Muscle of arm (tissue), 1 donor: ENCODE measurements at regions not wholly inside any gene's neighbourhood (a gene's known extent, or its start where the extent isn't known, plus 50 kb on each side); places are given as distances from the start of the nearest gene placed in this dataset.

Experiments used
- DNase-seq: peaks from one replicate; pipeline ENCODE4 v3.0.0-alpha.2; 2013

DNA sequence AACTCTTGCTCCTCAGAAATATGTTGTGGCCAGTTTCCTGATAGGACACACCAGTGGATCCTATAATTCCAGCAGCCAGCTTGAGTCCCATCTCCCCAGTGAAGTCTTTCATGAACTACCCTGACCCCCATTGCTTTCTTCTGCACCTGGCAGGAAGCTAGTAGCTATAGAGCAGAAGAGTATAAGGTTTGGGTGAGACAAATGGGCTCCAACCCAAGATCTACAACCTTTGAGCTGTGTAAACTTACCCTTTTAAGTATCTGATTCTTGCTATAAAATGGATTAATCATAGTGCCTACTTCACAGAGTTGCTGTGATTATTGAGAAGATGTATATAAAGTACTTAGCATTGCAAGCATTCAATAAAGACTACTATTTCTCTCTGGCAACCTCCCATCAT is 396.9 kb upstream of the CADM1 start:
- no peak for DNase-seq

DNA sequence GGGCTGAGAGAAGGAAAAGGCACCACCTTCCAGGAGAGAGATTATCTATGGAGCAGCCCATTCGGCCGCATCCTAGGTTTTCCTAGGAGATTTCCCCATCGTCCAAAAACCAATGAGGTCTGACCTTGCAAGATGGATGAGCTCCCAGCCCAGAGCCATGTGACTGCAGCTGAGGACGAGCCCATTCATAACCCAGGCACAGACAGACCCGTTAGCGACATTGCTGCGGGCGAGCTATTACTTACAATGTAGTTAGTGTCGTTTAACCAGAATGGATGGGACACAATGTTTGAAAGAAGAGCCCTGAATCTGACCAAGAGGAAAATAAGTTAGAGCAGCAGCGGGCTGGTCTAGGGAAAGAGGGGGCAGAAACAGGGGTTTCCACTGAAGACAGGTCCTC is 395.9 kb upstream of the CADM1 start:
- DNase-seq: no peak

DNA sequence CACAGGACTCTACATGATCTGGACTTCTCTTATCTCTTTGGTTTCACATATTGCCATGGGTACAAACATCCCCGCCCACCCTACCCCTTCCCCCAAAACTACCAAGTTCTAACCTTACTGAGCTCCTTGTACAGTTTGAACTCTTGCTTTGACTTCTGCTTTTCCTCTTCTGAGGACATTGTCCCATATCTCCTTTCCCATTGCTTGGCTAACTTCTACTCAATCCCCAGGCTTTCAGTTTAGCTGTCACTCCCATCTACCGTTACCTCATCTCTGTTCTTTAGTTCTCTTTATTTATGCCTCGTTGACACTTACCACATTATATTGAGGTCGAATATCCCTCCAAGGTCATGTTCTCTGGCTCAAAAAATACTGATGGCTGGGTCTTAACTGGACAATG is 393.5 kb upstream of the CADM1 start:
- DNase-seq: no peak

DNA sequence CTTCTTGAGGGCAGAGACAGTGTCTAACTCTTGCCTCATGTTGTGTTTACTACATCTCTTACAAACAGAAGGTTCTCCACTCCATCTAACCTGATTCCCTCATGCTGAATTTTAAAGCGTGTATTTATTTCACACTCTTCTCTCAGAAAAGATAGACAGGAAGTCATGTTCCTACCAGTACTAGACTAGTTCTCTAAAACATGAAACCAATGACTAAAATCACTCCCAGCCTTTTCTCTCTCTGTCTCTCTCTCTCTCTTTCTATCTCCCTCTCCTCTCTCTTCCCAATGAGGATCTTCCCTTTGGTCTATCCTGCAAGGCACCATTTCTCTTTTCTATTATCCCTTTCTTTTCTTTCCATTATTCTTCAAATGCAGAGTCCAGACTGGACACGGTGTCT is 391.9 kb upstream of the CADM1 start:
- no peak for DNase-seq

DNA sequence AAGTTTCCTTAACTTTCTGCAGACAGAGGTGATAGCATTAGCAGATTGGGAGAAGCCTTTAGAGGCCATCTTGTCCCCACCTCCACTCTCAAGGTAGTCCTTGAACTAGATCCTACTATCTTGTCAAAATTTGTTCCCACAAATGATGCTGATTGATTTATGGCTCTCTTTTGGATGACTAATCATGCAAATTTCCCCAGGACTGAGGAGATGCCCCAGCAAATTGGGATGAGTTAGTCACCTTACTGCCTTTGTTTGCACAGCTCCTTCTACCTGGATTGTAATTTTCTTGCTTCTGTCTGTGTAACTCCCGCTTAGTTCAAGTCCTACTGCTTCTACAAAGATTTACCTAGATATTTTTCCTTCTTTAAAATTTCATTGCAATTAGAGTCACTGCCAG is 391.4 kb upstream of the CADM1 start:
- no peak for DNase-seq

DNA sequence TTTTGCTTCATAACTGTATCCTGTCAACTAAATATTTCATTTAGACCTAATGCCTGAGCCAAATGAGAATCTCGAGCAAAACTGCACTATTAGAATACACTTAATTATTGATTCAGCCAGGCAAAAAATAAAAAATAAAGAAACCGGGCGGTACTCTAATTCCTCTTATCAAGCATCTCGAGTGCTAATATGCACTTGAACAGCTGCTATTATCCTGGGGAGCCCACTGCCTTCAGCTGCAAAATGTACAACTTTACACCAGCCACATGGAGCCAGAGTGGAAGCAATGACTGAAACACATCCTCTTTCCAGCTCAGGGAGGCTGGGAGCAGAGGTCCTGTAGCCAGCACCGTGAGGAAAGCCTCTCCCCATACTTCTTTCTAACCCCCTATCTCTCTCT is 390.0 kb upstream of the CADM1 start:
- no peak for DNase-seq

DNA sequence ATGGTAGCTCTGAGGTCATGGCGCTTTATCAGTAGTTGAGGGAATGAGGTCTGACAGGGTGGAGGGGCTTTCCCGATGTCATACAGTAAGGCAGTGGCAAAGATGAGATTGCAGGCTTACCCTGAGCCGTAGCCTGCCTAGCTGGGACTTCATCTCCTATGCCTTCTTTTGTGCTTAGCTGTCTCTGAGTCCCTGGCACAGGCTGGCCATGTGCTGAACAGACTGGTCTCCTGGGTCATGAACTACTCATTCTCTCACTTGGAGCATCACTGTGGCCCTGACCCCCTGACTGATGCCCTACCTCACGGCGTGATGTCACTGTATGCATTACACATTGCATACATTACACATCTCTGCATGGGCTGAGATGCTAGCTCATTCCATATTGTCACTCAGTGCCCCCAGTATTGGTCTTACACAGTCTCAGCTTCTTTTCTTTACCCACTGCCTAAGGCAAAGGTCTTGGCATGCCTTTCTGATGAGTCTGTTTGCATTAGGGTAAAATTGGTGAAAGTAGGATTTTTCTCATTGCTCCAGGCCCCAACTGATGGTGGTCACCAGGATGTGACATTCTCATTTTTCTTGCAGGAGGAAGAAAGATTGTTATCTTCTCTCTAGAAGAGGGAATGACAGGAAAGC is 389.4 kb upstream of the CADM1 start:
- DNase-seq: no peak

DNA sequence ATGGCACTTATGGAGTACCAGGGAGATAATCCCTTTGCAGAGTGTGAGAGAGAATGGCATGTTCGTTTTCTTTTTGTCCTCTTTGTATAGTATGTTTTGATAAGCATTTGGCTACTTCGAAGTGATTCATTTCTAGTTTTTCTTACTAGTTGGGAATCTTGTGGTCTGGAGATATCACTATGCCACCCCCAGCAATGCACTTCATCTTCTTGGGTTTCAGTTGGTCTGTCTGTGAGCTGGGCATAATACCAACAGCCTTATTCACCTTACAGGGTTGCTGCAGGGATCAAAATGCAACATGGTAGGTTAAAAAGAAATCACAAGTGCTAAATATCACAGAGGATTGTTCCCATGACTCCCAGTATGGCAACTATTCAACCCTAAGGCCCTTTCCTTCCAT is 387.8 kb upstream of the CADM1 start:
- DNase-seq: no peak

DNA sequence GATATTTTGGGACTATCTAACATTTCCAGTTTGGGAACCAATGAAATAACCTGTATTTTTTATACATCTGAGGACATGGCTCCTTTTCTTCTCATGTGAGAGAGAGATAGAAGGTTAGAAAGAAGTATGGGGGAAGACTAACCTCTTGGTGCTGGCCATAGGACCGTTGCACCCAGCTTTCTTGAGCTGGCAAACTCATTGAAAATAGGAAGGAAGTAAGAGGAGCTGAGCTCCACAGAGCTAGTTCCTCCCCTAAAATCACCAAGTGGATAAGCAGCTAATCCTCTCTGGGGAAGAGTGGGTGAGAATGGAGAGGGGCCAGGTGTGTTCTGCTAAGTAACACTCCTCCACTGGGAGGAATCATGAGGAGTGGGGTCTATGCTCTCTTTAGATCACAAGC is 387.4 kb upstream of the CADM1 start:
- DNase-seq: no peak

DNA sequence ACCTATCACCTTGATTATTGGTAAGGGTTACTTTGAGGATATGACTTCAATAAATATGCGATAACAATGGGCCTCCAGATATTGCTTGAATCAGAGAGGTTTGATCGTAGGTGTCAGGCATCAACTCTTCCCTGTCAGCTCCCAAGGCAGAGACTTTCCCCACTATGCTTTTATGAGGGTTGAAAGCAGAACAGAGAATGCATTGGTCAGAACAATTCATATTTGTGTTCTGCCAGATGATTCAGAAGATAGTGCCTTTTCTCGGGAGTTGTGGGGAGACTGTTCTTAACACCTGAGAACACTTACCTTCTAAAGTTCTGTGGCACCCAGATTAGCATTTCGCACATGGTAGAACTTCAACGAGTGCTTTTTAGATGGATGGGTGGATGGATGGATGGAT is 386.3 kb upstream of the CADM1 start:
- no peak for DNase-seq

DNA sequence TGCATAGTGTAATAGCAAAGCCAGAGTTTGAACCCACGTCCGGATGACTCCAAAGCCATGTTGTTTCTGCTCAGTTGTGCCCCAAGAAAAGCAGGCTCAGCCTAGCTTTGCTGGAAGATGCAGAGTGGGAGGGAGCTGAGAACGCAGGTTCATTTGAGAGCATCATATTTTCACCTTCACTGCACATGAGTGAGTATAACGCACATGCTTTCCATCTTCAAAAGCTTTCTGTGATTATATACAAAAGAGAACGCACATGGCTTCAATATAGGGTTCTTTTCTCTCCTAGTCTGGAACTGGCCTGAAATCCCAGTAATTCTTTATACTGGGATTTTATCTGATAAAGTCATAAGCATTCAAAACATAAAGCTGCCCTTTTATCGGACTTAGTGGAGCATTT is 385.5 kb upstream of the CADM1 start:
- DNase-seq: no peak

DNA sequence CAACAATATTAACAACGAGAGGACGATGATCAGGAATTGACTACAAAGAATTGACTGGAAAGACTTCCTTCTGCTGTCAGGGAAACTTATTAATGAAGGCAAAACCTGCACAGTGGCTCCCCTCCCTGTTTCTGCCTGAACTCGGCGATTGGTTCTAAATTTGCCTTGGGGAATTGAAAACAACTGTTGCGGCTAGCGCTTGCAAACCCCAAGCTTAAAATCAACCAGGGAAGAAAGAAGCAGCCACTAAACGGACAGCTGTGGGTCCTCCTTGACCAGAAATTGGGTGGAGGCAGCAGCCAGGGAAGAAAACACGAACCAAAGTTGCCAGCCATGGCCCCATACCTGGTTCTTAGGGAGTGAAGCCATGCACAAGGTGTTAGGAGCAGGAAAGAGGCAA is 383.5 kb upstream of the CADM1 start:
- DNase-seq: no peak

DNA sequence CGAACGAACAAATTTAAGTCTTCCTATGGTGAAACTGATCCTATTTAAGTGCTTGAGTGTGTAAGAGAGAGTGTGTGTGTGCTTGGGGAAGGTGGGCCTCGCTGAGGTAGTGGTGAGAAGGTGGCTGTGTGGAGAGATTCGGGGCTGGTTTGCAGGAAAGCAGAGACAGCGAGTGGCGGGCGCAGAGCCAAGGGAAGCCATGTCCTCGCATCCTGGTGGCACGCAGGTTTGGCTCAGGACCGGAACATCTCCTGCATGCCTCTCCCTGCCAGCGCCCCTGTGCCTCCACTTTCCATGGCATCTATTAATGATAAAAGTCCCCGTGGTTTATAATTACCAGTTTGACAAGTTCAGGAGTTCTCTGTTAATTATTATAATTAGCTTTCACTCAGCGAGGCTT is 383.1 kb upstream of the CADM1 start:
- no peak for DNase-seq

DNA sequence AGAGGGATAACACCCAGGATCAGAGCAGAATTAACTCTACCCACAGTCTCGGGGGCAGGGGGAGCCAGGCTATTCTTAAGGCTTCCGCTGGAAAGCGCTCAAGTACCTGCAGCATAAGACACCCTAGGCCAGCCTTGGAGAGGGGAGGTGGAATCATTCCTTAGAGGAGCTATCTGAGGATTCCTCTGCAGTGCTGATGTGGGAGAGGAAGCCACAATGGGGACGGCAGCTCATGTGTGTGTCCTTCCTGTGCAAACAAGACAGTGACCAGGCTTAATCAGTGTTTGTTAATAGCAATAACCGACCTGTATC is 382.2 kb upstream of the CADM1 start:
- DNase-seq: no peak

DNA sequence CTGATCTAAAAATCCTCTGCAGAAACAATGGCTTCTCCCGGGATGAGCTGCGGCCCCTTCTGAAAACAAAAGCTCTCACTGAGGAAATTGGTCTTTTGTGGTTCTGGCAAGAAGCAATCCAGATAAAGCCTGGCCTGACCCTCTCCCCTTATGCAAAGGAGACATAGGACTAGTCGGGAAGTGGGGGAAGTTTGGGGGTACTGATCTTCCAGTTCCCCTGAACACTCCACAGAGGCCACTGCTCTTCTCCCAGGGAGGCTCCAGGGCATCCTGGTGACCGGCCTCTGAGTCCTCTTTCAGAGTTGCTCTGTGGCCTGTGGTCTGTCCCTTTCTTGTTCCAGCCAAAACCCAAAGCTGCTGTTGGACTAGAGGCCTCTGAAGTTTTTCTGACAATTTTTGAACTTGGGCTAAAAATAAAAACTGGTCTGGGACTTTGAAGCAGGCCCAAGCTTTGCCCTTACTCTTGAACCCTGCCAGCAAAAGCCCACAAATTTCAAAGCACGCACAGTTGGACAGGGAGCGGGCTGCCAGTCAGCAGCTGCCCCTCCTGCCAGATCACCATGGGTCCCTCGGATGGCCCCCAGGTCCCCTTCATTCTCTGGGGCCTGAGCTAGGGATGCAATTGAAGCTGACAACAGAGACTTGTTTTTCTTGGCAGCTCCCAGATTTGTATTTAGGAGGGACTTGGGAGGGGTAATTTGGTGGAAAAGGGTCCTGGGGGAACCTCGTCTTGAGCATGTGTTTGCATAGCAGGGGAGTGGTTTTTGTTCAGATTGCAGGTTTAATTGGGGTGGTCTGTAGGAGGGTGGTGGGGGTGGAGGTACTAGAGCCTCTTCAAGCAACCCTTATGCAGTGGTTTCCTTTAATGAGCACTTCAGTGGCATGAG is 381.6 kb upstream of the CADM1 start:
- DNase-seq: no peak

DNA sequence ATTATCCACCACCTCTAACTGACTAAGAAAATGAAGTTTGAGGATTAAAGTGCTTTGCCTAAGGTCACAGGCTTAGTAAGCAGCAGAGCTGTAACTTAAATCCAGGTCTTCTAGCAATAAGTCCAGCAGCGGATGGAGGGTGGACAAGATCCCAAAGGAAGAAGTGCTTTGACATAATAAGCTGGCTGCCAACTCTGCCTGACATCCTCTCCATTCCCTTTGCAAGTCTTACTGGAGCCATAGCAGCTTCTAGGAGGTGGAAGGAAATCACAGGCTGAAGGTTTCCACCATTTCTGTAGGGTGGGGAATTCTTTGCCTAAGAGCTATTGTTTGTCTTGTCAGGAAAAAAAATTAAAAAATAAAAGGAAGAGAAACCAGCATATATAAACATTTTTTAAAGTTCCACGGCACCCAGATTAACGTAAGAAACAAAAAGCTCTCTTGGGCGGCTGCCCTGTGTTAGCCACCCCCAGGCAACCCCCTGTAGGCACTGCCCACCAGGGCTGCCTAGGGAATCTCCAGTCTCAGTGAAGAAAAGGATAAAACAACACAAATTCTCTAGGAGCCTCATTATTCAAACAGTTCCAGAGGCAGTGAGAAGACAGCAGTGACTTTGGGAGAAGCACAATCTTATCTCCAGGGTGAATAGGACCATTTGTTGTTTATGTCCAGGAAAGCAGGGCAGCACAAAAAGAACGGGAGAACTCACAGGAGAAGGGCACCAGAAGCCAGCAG is 380.8 kb upstream of the CADM1 start:
- no peak for DNase-seq

DNA sequence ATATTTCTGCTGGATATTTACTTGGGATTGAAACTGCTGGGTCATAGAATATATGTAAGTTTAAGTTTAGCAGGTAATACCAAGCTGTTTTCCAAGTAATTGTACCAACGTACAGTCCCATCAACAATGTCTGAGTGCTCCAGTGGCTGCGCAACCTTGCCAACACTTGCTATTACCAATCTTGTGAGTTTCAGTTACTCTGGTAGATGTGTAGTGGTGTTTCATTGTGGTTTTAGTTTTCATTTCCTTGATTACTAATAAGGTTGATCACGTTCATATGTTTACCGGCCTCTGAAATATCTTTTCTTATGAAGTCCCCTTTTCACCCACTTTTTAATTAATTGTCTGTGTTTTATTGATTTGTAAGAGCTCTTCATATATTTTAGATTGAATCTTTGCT is 370.6 kb upstream of the CADM1 start:
- no peak for DNase-seq

DNA sequence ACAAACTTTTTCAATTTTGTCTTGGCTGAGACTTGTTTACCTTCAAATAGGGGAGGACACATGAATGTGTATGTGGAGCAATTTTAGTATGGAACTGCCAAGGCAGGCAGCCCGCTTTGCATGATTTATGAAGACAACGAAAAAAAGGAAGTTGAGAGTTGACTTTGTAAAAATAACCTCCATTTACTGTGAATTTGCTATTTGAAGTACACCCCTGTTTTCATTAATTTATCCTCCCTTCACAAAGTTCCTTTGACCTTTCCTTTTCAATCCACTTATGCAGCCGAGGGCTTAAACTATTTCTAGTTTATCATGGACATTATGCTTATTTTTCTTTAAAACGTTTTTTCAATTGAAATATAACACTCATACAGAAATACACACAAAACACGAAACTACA is 369.6 kb upstream of the CADM1 start:
- no peak for DNase-seq

DNA sequence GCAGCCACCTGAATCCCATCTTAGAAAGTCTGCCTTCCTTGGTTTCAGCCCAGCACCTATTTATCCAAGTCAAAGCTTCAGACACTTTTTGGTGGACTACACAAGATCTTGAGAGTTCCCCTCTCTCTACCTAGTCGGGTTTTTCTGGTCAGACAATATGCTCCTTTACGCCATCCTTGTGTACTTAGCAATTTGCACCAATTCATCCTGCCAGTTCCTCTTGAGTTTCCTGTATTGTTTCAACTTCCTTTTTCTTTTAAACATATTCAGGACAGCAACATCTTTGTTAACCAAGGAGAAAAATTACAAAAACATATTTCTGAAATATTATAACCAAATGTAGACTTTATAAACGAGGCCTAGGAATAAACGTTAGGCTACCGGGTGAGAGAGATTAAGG is 368.2 kb upstream of the CADM1 start:
- no peak for DNase-seq

DNA sequence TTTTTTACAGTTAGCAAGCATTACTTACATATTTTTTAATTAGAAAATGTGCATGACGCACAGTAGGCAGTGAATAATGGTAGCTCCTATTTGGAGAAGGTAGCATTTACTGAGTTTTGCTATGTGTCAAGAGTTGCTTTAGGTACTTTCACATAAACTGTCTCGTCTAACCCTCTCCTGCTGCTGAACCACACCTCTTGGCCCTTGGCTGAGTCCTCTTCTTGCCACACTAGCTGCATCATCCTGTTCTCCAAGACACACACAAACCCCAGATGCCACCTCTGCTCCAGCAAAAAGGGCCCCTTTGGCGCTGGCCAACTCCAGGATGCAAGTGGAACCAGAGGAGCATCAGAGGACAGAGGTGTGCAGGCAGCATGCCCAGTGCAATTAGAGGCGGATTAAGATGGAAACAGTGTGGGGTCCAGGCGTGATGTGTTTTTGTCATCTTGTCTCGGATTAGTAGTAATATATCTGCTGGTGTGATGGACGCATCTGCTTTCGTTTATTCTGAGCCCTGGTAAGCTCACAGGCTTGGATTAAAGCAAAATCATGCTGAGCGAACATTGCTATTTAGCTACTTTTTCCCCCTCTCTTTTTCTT is 367.0 kb upstream of the CADM1 start:
- DNase-seq: no peak

DNA sequence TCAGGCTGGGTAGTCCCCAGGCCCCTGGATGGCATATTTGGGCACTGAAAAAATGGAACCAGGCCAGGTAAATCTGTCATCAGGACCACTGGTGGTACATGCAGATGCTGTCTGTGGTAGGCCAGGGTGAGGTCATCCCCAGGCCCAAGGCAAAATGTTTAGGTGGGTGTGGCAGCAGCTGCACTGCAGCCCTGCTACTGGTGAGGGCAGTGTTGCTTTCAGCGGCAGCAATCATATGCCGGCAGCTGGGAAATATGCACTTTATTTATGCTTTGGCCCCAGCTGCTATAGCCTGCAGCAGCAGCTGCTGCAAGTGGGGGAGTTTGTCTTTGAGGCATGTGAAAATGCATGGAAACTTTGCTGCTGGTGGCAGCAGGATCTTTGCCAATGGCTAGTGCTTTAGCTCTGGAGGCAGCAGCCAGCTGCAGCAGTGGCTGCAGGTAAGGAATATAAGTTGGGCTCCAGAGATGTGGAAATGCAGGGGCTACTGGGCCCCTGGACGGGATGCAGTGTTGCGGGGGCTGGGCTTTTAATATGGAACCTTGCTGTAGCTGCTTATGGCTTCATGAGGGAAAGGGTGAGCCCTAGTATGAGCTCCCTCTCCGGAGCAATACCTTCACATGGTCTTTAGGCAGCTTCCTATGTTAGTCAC is 365.7 kb upstream of the CADM1 start:
- DNase-seq: no peak

DNA sequence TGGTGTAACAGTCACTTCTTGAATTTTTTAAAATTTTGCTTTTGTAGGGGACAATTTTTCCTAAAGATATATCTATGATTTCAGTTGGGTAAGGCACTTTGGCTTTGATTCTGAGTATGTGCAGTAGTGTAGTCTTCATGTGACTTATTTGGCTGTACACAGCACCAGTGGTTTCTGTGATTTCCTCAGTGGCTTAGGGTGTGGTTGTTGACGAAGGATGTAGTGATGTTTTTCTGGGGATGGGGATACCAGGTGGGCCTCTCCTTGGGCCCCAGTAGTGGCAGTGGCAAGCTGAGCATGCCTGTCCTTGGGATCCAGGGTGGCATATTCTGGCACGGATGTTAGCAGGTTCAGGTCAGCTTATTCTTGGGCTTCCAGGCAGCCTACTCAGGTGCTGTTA is 364.9 kb upstream of the CADM1 start:
- DNase-seq: no peak
